ENCODE measurements at regions not wholly inside any gene's neighbourhood (a gene's known extent, or its start where the extent isn't known, plus 50 kb on each side); places are given as distances from the start of the nearest gene placed in this dataset.

DNA sequence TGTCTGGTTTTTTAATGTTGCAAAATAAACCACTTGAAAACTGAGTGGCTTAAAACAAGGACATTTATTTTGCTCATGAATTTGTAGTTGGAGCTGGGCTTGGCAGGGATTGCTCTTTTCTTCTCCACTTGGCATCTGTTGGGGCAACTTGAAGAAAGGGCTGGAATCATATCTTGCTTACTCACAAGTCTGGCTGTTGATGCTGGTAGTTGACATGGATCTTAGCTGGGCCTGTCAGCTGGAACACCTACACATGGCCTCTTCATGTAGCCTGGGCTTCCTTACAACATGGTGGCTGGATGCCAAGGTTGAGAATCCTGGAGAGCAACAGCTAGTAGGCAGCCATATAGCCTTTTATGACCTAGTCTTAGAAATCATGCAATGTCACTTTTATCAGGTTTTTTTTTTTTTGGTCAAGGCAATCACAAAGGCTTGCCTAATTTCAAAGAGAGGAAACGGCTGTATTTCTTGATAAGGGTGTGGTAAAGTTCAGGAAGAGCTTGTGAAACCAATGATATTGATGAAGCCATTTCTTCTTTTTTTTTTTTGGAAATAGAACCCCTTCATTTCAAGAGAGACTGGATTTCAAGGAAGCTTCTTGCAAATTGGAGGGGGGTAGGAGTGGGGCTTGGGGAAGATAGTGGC, 262.1 kb downstream of the IL20RB start:
- Histone ChIP-seq H3K4ac (ENCODE audit: low read depth in 1 of 2, low read length in 2 of 2) (no peak overlapping the region), H2AFZ (ENCODE audit: low read depth, low read length) (no peak overlapping the region), H4K91ac (ENCODE audit: low read length) (no peak overlapping the region), H3K14ac (ENCODE audit: low read length in 2 of 2) (no peak overlapping the region), H3K27me3 (ENCODE audit: control insufficient read depth in 1 of 2, insufficient read depth in 1 of 2, low read length in 2 of 2) (no peaks in the 10 kb centered on the region), H3K18ac (ENCODE audit: low read depth in 1 of 2, low read length in 2 of 2) (no peak overlapping the region), H2BK15ac (ENCODE audit: low read depth, poor library complexity, severe bottlenecking) (no peak overlapping the region), H3K27ac (ENCODE audit: low read length, poor library complexity, severe bottlenecking) (no peak overlapping the region), H3K4me1 (ENCODE audit: control insufficient read depth, insufficient read depth, low read depth, low read length) (no peaks in the 10 kb centered on the region), H2BK5ac (ENCODE audit: low read depth, low read length, poor library complexity, severe bottlenecking) (no peak overlapping the region), H3K23ac (ENCODE audit: low read length in 2 of 2) (no peak overlapping the region), H3K9ac (ENCODE audit: low read length) (no peak overlapping the region), H2AK5ac (ENCODE audit: low read length, severe bottlenecking) (no peak overlapping the region), H3K4me3 (ENCODE audit: insufficient read depth in 1 of 2, low read depth in 1 of 2, low read length in 2 of 2) (no peak overlapping the region), H3K9me3 (ENCODE audit: control insufficient read depth, low read length) (no peaks in the 10 kb centered on the region), H2BK12ac (ENCODE audit: low read length in 2 of 2) (no peak overlapping the region), H4K8ac (ENCODE audit: low read length) (no peak overlapping the region), H2BK120ac (ENCODE audit: low read depth, low read length) (no peak overlapping the region), H3K79me1 (replicated peaks; ENCODE audit: low read length, poor library complexity, severe bottlenecking) (no peaks in the 10 kb centered on the region), H3K4me2 (ENCODE audit: low read length, poor library complexity, severe bottlenecking) (no peak overlapping the region), H3K36me3 (ENCODE audit: control insufficient read depth in 1 of 2, insufficient read depth in 2 of 2, low read depth in 1 of 2, low read length in 2 of 2) (no peaks in the 10 kb centered on the region)
- 53% methylated on average over 1 of the region's 1 CpG for WGBS
- DNase-seq = no peak

DNA sequence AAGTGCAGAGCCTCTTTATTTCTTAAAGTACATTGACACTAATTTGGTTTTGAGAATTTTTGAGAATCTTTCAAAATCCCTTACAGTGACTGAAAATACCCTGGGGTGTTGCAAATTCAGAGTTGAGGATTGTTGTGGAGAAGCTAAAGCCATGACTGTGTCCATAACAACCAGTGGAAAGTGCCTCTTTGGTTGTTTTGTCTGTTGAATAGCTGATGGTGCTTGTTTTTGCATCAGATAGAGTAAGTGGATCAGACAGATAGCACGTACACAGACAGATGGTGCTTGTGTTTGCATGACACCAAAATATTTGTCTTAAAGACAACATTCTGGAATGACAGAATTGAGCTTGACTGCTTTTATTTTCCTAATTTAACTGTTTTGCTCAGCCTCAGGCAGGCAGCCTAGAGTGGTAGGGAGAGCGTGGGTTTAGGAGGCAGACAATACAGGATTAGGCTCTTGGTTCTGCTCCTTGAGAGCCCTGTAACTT, 265.0 kb downstream of the IL20RB start:
- no peaks in the 10 kb centered on the region for H3K27me3 ChIP-seq (ENCODE audit: control insufficient read depth in 1 of 2, insufficient read depth in 1 of 2, low read length in 2 of 2)
- H2AK5ac ChIP-seq (ENCODE audit: low read length, severe bottlenecking) = no peak overlapping the region
- H2BK5ac ChIP-seq (ENCODE audit: low read depth, low read length, poor library complexity, severe bottlenecking) = no peak overlapping the region
- no peak overlapping the region for H3K9ac ChIP-seq (ENCODE audit: low read length)
- H2BK15ac ChIP-seq (ENCODE audit: low read depth, poor library complexity, severe bottlenecking) = no peak overlapping the region
- 55% methylated on average over 2 of the region's 2 CpGs for WGBS
- H3K4me1 ChIP-seq (ENCODE audit: control insufficient read depth, insufficient read depth, low read depth, low read length) = no peaks in the 10 kb centered on the region
- H3K4me3 ChIP-seq (ENCODE audit: insufficient read depth in 1 of 2, low read depth in 1 of 2, low read length in 2 of 2) = no peak overlapping the region
- DNase-seq = no peak
- no peaks in the 10 kb centered on the region for H3K79me1 ChIP-seq (replicated peaks; ENCODE audit: low read length, poor library complexity, severe bottlenecking)
- no peak overlapping the region for H4K91ac ChIP-seq (ENCODE audit: low read length)
- H4K8ac ChIP-seq (ENCODE audit: low read length) = no peak overlapping the region
- H3K27ac ChIP-seq (ENCODE audit: low read length, poor library complexity, severe bottlenecking) = no peak overlapping the region
- H2AFZ ChIP-seq (ENCODE audit: low read depth, low read length) = no peak overlapping the region
- H3K14ac ChIP-seq (ENCODE audit: low read length in 2 of 2) = no peak overlapping the region
- no peaks in the 10 kb centered on the region for H3K36me3 ChIP-seq (ENCODE audit: control insufficient read depth in 1 of 2, insufficient read depth in 2 of 2, low read depth in 1 of 2, low read length in 2 of 2)
- H3K9me3 ChIP-seq (ENCODE audit: control insufficient read depth, low read length) = no peaks in the 10 kb centered on the region
- no peak overlapping the region for H3K18ac ChIP-seq (ENCODE audit: low read depth in 1 of 2, low read length in 2 of 2)
- no peak overlapping the region for H2BK120ac ChIP-seq (ENCODE audit: low read depth, low read length)
- no peak overlapping the region for H3K4me2 ChIP-seq (ENCODE audit: low read length, poor library complexity, severe bottlenecking)
- no peak overlapping the region for H2BK12ac ChIP-seq (ENCODE audit: low read length in 2 of 2)
- H3K23ac ChIP-seq (ENCODE audit: low read length in 2 of 2) = no peak overlapping the region
- H3K4ac ChIP-seq (ENCODE audit: low read depth in 1 of 2, low read length in 2 of 2) = no peak overlapping the region

DNA sequence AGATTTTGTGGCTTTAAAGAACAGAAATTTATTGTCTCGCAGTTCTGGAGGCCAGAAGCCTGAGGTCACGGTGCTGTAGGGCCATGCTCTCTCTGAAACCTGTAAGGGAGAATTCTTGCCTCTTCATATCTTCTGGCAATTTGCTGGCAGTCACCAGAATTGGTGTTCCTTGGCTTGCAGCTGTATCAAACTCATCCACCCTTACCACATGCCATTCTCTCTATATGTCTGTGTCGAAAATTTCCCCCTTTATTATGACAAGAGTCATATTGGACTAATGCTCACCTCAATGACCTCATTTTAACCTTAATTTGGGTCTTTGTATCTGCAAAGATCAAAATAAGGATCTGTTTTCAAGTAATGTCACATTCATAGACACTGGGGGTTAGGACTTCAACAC, 266.7 kb downstream of the IL20RB start:
- no peak for DNase-seq
- H3K23ac ChIP-seq (ENCODE audit: low read length in 2 of 2) = no peak overlapping the region
- WGBS = 73% methylated on average over 2 of the region's 3 CpGs
- no peak overlapping the region for H2AK5ac ChIP-seq (ENCODE audit: low read length, severe bottlenecking)
- H2AFZ ChIP-seq (ENCODE audit: low read depth, low read length) = no peak overlapping the region
- no peak overlapping the region for H3K4me3 ChIP-seq (ENCODE audit: insufficient read depth in 1 of 2, low read depth in 1 of 2, low read length in 2 of 2)
- H3K18ac ChIP-seq (ENCODE audit: low read depth in 1 of 2, low read length in 2 of 2) = no peak overlapping the region
- H4K91ac ChIP-seq (ENCODE audit: low read length) = no peak overlapping the region
- H4K8ac ChIP-seq (ENCODE audit: low read length) = no peak overlapping the region
- H3K4me1 ChIP-seq (ENCODE audit: control insufficient read depth, insufficient read depth, low read depth, low read length) = no peaks in the 10 kb centered on the region
- H3K14ac ChIP-seq (ENCODE audit: low read length in 2 of 2) = no peak overlapping the region
- no peaks in the 10 kb centered on the region for H3K9me3 ChIP-seq (ENCODE audit: control insufficient read depth, low read length)
- no peak overlapping the region for H2BK120ac ChIP-seq (ENCODE audit: low read depth, low read length)
- H2BK5ac ChIP-seq (ENCODE audit: low read depth, low read length, poor library complexity, severe bottlenecking) = no peak overlapping the region
- no peak overlapping the region for H3K4ac ChIP-seq (ENCODE audit: low read depth in 1 of 2, low read length in 2 of 2)
- no peak overlapping the region for H2BK12ac ChIP-seq (ENCODE audit: low read length in 2 of 2)
- H3K27me3 ChIP-seq (ENCODE audit: control insufficient read depth in 1 of 2, insufficient read depth in 1 of 2, low read length in 2 of 2) = no peaks in the 10 kb centered on the region
- H3K4me2 ChIP-seq (ENCODE audit: low read length, poor library complexity, severe bottlenecking) = no peak overlapping the region
- no peak overlapping the region for H2BK15ac ChIP-seq (ENCODE audit: low read depth, poor library complexity, severe bottlenecking)
- H3K79me1 ChIP-seq (replicated peaks; ENCODE audit: low read length, poor library complexity, severe bottlenecking) = no peaks in the 10 kb centered on the region
- H3K36me3 ChIP-seq (ENCODE audit: control insufficient read depth in 1 of 2, insufficient read depth in 2 of 2, low read depth in 1 of 2, low read length in 2 of 2) = no peaks in the 10 kb centered on the region
- no peak overlapping the region for H3K27ac ChIP-seq (ENCODE audit: low read length, poor library complexity, severe bottlenecking)
- H3K9ac ChIP-seq (ENCODE audit: low read length) = no peak overlapping the region

DNA sequence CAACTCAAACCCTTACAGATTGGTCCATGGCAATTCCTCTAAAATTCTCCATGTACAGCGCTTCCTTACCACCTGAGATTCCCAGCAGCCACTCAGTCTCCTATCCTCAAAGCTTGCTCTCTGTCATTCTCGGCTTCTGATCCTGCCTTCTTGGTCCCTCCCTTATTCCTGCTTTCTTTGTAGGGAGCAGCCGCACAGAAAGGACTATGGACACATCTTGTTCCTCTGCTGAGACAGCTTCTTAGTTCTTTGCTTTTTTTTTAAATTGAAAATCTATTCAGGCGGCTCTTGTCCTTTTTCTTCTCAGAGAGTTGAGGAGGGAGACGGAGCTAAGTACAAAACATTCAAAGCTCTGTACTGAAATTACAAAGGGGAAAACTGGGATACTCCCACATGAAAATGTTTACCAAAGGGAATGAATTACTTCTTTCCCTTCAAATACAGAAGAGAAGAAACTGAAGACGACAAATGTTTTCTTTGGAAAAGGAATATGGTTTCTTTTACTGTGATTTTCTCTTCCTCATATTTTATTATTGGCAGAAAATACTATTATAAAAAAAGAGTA, 285.1 kb downstream of the IL20RB start:
- Histone ChIP-seq H3K4ac (ENCODE audit: low read depth in 1 of 2, low read length in 2 of 2) (no peak overlapping the region), H2BK120ac (ENCODE audit: low read depth, low read length) (no peak overlapping the region), H4K91ac (ENCODE audit: low read length) (no peak overlapping the region), H3K4me3 (ENCODE audit: insufficient read depth in 1 of 2, low read depth in 1 of 2, low read length in 2 of 2) (no peak overlapping the region), H3K18ac (ENCODE audit: low read depth in 1 of 2, low read length in 2 of 2) (no peak overlapping the region), H2AK5ac (ENCODE audit: low read length, severe bottlenecking) (no peak overlapping the region), H3K27ac (ENCODE audit: low read length, poor library complexity, severe bottlenecking) (no peak overlapping the region), H2BK15ac (ENCODE audit: low read depth, poor library complexity, severe bottlenecking) (no peak overlapping the region), H3K14ac (ENCODE audit: low read length in 2 of 2) (no peak overlapping the region), H4K8ac (ENCODE audit: low read length) (no peak overlapping the region), H3K36me3 (ENCODE audit: control insufficient read depth in 1 of 2, insufficient read depth in 2 of 2, low read depth in 1 of 2, low read length in 2 of 2) (no peaks in the 10 kb centered on the region), H2BK5ac (ENCODE audit: low read depth, low read length, poor library complexity, severe bottlenecking) (no peak overlapping the region), H3K9ac (ENCODE audit: low read length) (no peak overlapping the region), H2AFZ (ENCODE audit: low read depth, low read length) (no peak overlapping the region), H3K9me3 (ENCODE audit: control insufficient read depth, low read length) (no peaks in the 10 kb centered on the region), H3K27me3 (ENCODE audit: control insufficient read depth in 1 of 2, insufficient read depth in 1 of 2, low read length in 2 of 2) (no peaks in the 10 kb centered on the region), H3K4me1 (ENCODE audit: control insufficient read depth, insufficient read depth, low read depth, low read length) (no peaks in the 10 kb centered on the region), H3K79me1 (replicated peaks; ENCODE audit: low read length, poor library complexity, severe bottlenecking) (no peaks in the 10 kb centered on the region), H2BK12ac (ENCODE audit: low read length in 2 of 2) (no peak overlapping the region), H3K4me2 (ENCODE audit: low read length, poor library complexity, severe bottlenecking) (no peak overlapping the region), H3K23ac (ENCODE audit: low read length in 2 of 2) (no peak overlapping the region)
- DNase-seq = no peak
- 85% methylated on average over 4 of the region's 6 CpGs for WGBS

Measured in mesenchymal stem cell (in vitro differentiated cells and primary cell).